ENCODE measurements at regions not wholly inside any gene's neighbourhood (a gene's known extent, or its start where the extent isn't known, plus 50 kb on each side); places are given as distances from the start of the nearest gene placed in this dataset.

GRCh38 chr5:88662846-88663245 lies 220.1 kb downstream of the MEF2C start (continued):
- TF ChIP-seq ZNF462 (CRISPR knock-in tag; IDR thresholded peaks at IDR 0.05): no peak
- TF ChIP-seq JUNB (IDR thresholded peaks at IDR 0.05; ENCODE audit: unreplicated experiment): no peak
- no peak for TF ChIP-seq EZH2phosphoT487 (IDR thresholded peaks at IDR 0.05; ENCODE audit: unreplicated experiment)
- no peak for TF ChIP-seq EZH2 (IDR thresholded peaks at IDR 0.05; ENCODE audit: low read depth, unreplicated experiment)
- no peak for TF ChIP-seq REST (IDR thresholded peaks at IDR 0.05; ENCODE audit: unreplicated experiment)
- no peak for TF ChIP-seq ZNF114 (CRISPR knock-in tag; IDR thresholded peaks at IDR 0.05)

GRCh38 chr5:88661806-88662207 lies 221.2 kb downstream of the MEF2C start:
- ATAC-seq (no peak), DNase-seq (ENCODE audit: low spot score) (no peak)
- Mint-ChIP-seq H3K27me3 (ENCODE audit: insufficient read depth, low read depth, poor library complexity) (peaks cover 85% of the 10 kb centered on the region), H3K9me3 (no peaks in the 10 kb centered on the region), H3K4me1 (peaks cover 62% of the 10 kb centered on the region), H3K27ac (no peak overlapping the region), H3K4me3 (peak overlapping the region; percentile 64; the same call in 2 of the 3 replicates), H3K36me3 (ENCODE audit: low read depth) (no peaks in the 10 kb centered on the region; the same call in 2 of the 3 replicates)
- no peaks in the 10 kb centered on the region for H4K20me1 ChIP-seq (replicated peaks; ENCODE audit: insufficient read depth)
- H3K4me3 ChIP-seq: peak overlapping the region; percentile 48; the same call in 1 of the 2 replicates
- H3K4me2 ChIP-seq: peak overlapping the region; percentile 74
- H3K9me2 ChIP-seq (ENCODE audit: insufficient read depth): no peaks in the 10 kb centered on the region
- no peak overlapping the region for H3K27ac ChIP-seq (ENCODE audit: low read depth)
- H2AFZ ChIP-seq: no peak overlapping the region
- H3K4me1 ChIP-seq (ENCODE audit: insufficient read depth): peaks cover 65% of the 10 kb centered on the region
- H3K36me3 ChIP-seq (ENCODE audit: insufficient read depth): no peaks in the 10 kb centered on the region
- H3K27me3 ChIP-seq (ENCODE audit: insufficient read depth): peaks cover 89% of the 10 kb centered on the region
- no peaks in the 10 kb centered on the region for H3K79me2 ChIP-seq (replicated peaks; ENCODE audit: insufficient read depth)
- H3F3A ChIP-seq (replicated peaks; ENCODE audit: low read depth): peaks cover 14% of the 10 kb centered on the region
- TF ChIP-seq ZNF114 (CRISPR knock-in tag; IDR thresholded peaks at IDR 0.05) (no peak), EZH2 (IDR thresholded peaks at IDR 0.05; ENCODE audit: low read depth, unreplicated experiment) (no peak), EZH2phosphoT487 (IDR thresholded peaks at IDR 0.05; ENCODE audit: unreplicated experiment) (no peak), JUNB (IDR thresholded peaks at IDR 0.05; ENCODE audit: unreplicated experiment) (no peak), ZNF331 (CRISPR knock-in tag; IDR thresholded peaks at IDR 0.05; ENCODE audit: low read depth) (no peak), CTCF (conservative IDR thresholded peaks at IDR 0.05; ENCODE audit: low read depth in 2 of 2) (no peak), CREB1 (CRISPR knock-in tag; IDR thresholded peaks at IDR 0.05; ENCODE audit: low read depth) (no peak)

Data from GM23338 (cell line).